HEK293 (cell line): ENCODE measurements at regions not wholly inside any gene's neighbourhood (a gene's known extent, or its start where the extent isn't known, plus 50 kb on each side); places are given as distances from the start of the nearest gene placed in this dataset.

Experiments used
- CTCF ChIA-PET: fragments of 350-600 bp; formaldehyde crosslinking; extraction: SDS; loops from one replicate; lab custom pipeline; 2021; ENCODE audit warnings: antibody characterized with exemption; lab: Yijun Ruan, JAX
- POLR2A ChIA-PET: fragments of 300-600 bp; formaldehyde crosslinking; extraction: SDS; loops from one replicate; lab custom pipeline; 2020; ENCODE audit warnings: antibody characterized with exemption, inconsistent platforms; lab: Yijun Ruan, JAX
- H3K27ac ChIP-seq: fragments of 200-500 bp; sonication (Bioruptor generic); 2 replicates; pipeline ENCODE4 v1.5.1; 2014; ENCODE audit warnings: low read depth, low read length, control low read depth, inconsistent platforms; ENCODE audit errors: extremely low read depth
- H3K36me3 ChIP-seq, 2 experiments: fragments of 200-500 bp in 1 of 2; sonication (Bioruptor generic) in 1 of 2; 1 replicate in 1 of 2; 2 replicates in 1 of 2; pipeline ENCODE4 v1.5.1; 2014 to 2017; ENCODE audit warnings: inconsistent platforms in 2 of 2, low read length in 2 of 2; ENCODE audit not compliant: control insufficient read depth in 2 of 2, insufficient read depth in 1 of 2
- H3K4me1 ChIP-seq: fragments of 200-500 bp; sonication (Bioruptor generic); 2 replicates; pipeline ENCODE4 v1.5.1; 2014; ENCODE audit warnings: mild to moderate bottlenecking, low read length, inconsistent platforms; ENCODE audit not compliant: control insufficient read depth, insufficient read depth
- H3K4me3 ChIP-seq: 2 replicates; pipeline ENCODE4 v1.5.1; 2011; ENCODE audit warnings: low read depth, mild to moderate bottlenecking, control low read depth, low read length, moderate library complexity
- H3K9me3 ChIP-seq: fragments of 200-500 bp; sonication (Bioruptor generic); 2 replicates; pipeline ENCODE4 v1.5.1; 2014; ENCODE audit warnings: low read depth, low read length, inconsistent platforms; ENCODE audit not compliant: control insufficient read depth, insufficient read depth
- BCL11A ChIP-seq: fragments of 450-650 bp; formaldehyde crosslinking; IDR thresholded peaks from 2 replicates; pipeline ENCODE4 v1.5.1; 2016; ENCODE audit warnings: low read depth, missing biosample characterization, missing genetic modification characterization
- KLF10 ChIP-seq: fragments of 450-650 bp; IDR thresholded peaks from 2 replicates; pipeline ENCODE4 v1.5.1; 2018; ENCODE audit warnings: missing biosample characterization, mild to moderate bottlenecking, missing genetic modification characterization
- SP7 ChIP-seq: fragments of 450-650 bp; formaldehyde crosslinking; IDR thresholded peaks from 2 replicates; pipeline ENCODE4 v1.5.1; 2016; ENCODE audit warnings: missing biosample characterization, missing genetic modification characterization
- YY2 ChIP-seq: fragments of 450-650 bp; formaldehyde crosslinking; IDR thresholded peaks from 2 replicates; pipeline ENCODE4 v1.5.1; 2016; ENCODE audit warnings: missing biosample characterization, missing genetic modification characterization
- ZBTB48 ChIP-seq: fragments of 450-650 bp; formaldehyde crosslinking; IDR thresholded peaks from 2 replicates; pipeline ENCODE4 v1.5.1; 2016; ENCODE audit warnings: missing biosample characterization, missing genetic modification characterization
- ZBTB8A ChIP-seq: fragments of 450-650 bp; formaldehyde crosslinking; IDR thresholded peaks from 2 replicates; pipeline ENCODE4 v1.5.1; 2016; ENCODE audit warnings: missing biosample characterization, missing genetic modification characterization
- ZNF121 ChIP-seq: fragments of 450-650 bp; formaldehyde crosslinking; IDR thresholded peaks from 2 replicates; pipeline ENCODE4 v1.5.1; 2016; ENCODE audit warnings: missing biosample characterization, missing genetic modification characterization
- ZNF132 ChIP-seq: fragments of 450-650 bp; formaldehyde crosslinking; IDR thresholded peaks from 2 replicates; pipeline ENCODE4 v1.5.1; 2017; ENCODE audit warnings: missing biosample characterization, missing genetic modification characterization, borderline replicate concordance
- ZNF133 ChIP-seq: fragments of 450-650 bp; formaldehyde crosslinking; IDR thresholded peaks from 2 replicates; pipeline ENCODE4 v1.5.1; 2016; ENCODE audit warnings: missing biosample characterization, missing genetic modification characterization
- ZNF223 ChIP-seq: fragments of 450-650 bp; formaldehyde crosslinking; IDR thresholded peaks from 2 replicates; pipeline ENCODE4 v1.5.1; 2016; ENCODE audit warnings: missing biosample characterization, missing genetic modification characterization
- ZNF274 ChIP-seq, 2 experiments: fragments of 200-500 bp in 1 of 2; fragments of 450-650 bp in 1 of 2; sonication (Bioruptor generic) in 1 of 2; formaldehyde crosslinking in 1 of 2; IDR thresholded peaks; 2 replicates each; pipeline versions ENCODE4 v1.5.1 to v1.6.1; 2014 to 2016; ENCODE audit warnings: borderline replicate concordance in 1 of 2, inconsistent platforms in 1 of 2, low read length in 1 of 2, missing biosample characterization in 1 of 2, missing genetic modification characterization in 1 of 2
- ZNF335 ChIP-seq: fragments of 450-650 bp; formaldehyde crosslinking; conservative IDR thresholded peaks from 2 replicates; pipeline ENCODE4 v1.5.1; 2016; ENCODE audit warnings: missing biosample characterization, missing genetic modification characterization
- ZNF341 ChIP-seq: fragments of 450-650 bp; formaldehyde crosslinking; IDR thresholded peaks from 2 replicates; pipeline ENCODE4; 2016; ENCODE audit warnings: low read depth, missing biosample characterization, missing genetic modification characterization
- ZNF394 ChIP-seq: fragments of 450-650 bp; formaldehyde crosslinking; IDR thresholded peaks from 2 replicates; pipeline ENCODE4 v1.5.1; 2016; ENCODE audit warnings: missing biosample characterization, missing genetic modification characterization, mild to moderate bottlenecking, moderate library complexity, borderline replicate concordance
- ZNF529 ChIP-seq: fragments of 450-650 bp; formaldehyde crosslinking; IDR thresholded peaks from 2 replicates; pipeline ENCODE4 v1.5.1; 2017; ENCODE audit warnings: missing genetic modification characterization, missing biosample characterization; ENCODE audit not compliant: insufficient replicate concordance
- ZNF549 ChIP-seq: fragments of 450-650 bp; IDR thresholded peaks from 2 replicates; pipeline ENCODE4 v1.5.1; 2018; ENCODE audit warnings: missing biosample characterization, missing genetic modification characterization, mild to moderate bottlenecking, inconsistent platforms, moderate library complexity
- ZNF571 ChIP-seq: fragments of 450-650 bp; formaldehyde crosslinking; IDR thresholded peaks from 2 replicates; pipeline ENCODE4 v1.5.0; 2017; ENCODE audit warnings: missing biosample characterization, missing genetic modification characterization
- ZNF701 ChIP-seq: fragments of 450-650 bp; formaldehyde crosslinking; IDR thresholded peaks from 2 replicates; pipeline ENCODE4 v1.5.1; 2016; ENCODE audit warnings: missing biosample characterization, missing genetic modification characterization
- ZNF777 ChIP-seq: fragments of 450-650 bp; formaldehyde crosslinking; IDR thresholded peaks from 2 replicates; pipeline ENCODE4 v1.5.1; 2017; ENCODE audit warnings: missing biosample characterization, missing genetic modification characterization, borderline replicate concordance
- ZNF837 ChIP-seq: fragments of 450-650 bp; formaldehyde crosslinking; IDR thresholded peaks from 2 replicates; pipeline ENCODE4 v1.5.1; 2016; ENCODE audit warnings: missing biosample characterization, missing genetic modification characterization
- TF ChIP-seq, protein P1 (sequence below): fragments of 450-650 bp; formaldehyde crosslinking; IDR thresholded peaks from 2 replicates; pipeline ENCODE4 v1.5.1; 2017; ENCODE audit warnings: missing biosample characterization, missing genetic modification characterization
- TF ChIP-seq, protein P2 (sequence below): fragments of 450-650 bp; formaldehyde crosslinking; IDR thresholded peaks from 2 replicates; pipeline ENCODE4 v1.5.1; 2016; ENCODE audit warnings: missing biosample characterization, missing genetic modification characterization

- Histone ChIP-seq H3K9me3 (no peaks in the 10 kb centered on the region), H3K4me1 (no peaks in the 10 kb centered on the region), H3K4me3 (no peak overlapping the region), H3K36me3 (no peaks in the 10 kb centered on the region), H3K27ac (no peak overlapping the region)
- TF ChIP-seq ZNF335 (tag by site-specific recombination): no peak
- TF ChIP-seq SP7 (tag by site-specific recombination): no peak
- TF ChIP-seq ZNF777 (tag by site-specific recombination): no peak
- TF ChIP-seq ZNF274 (IDR thresholded peaks at IDR 0.05; ENCODE audit: low read length): no peak
- TF ChIP-seq ZNF274 (tag by site-specific recombination; IDR thresholded peaks at IDR 0.05; ENCODE audit: borderline replicate concordance): no peak
- TF ChIP-seq ZNF223: no peak
- TF ChIP-seq, protein P1, sequence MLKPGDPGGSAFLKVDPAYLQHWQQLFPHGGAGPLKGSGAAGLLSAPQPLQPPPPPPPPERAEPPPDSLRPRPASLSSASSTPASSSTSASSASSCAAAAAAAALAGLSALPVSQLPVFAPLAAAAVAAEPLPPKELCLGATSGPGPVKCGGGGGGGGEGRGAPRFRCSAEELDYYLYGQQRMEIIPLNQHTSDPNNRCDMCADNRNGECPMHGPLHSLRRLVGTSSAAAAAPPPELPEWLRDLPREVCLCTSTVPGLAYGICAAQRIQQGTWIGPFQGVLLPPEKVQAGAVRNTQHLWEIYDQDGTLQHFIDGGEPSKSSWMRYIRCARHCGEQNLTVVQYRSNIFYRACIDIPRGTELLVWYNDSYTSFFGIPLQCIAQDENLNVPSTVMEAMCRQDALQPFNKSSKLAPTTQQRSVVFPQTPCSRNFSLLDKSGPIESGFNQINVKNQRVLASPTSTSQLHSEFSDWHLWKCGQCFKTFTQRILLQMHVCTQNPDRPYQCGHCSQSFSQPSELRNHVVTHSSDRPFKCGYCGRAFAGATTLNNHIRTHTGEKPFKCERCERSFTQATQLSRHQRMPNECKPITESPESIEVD (tag by site-specific recombination): no peak
- TF ChIP-seq ZNF549 (tag by site-specific recombination): no peak
- no peak for TF ChIP-seq ZBTB48 (tag by site-specific recombination)
- TF ChIP-seq ZNF132: no peak
- no peak for TF ChIP-seq BCL11A (tag by site-specific recombination)
- no peak for TF ChIP-seq ZNF121 (tag by site-specific recombination)
- TF ChIP-seq ZNF341 (tag by site-specific recombination): no peak
- TF ChIP-seq ZNF837: no peak
- TF ChIP-seq ZNF571 (tag by site-specific recombination): no peak
- ChIA-PET CTCF (interaction anchor here (0.7 kb wide), 1 partner anchor 255 kb away, joined by 3 read pairs; no protein-coding TSS in a partner anchor), POLR2A (no interaction called here)
Observed at GRCh38 chr16:51353055-51353454, 202.0 kb upstream of the SALL1 start.

- no peak overlapping the region for H3K27ac ChIP-seq
- TF ChIP-seq ZBTB8A (tag by site-specific recombination): no peak
- TF ChIP-seq, all 188 proteins: peak for 0
- H3K36me3 ChIP-seq: no peaks in the 10 kb centered on the region
- no peak overlapping the region for H3K4me3 ChIP-seq
- no peaks in the 10 kb centered on the region for H3K9me3 ChIP-seq
- no peaks in the 10 kb centered on the region for H3K4me1 ChIP-seq
- ChIA-PET CTCF (no interaction called here), POLR2A (no interaction called here)
Observed at GRCh38 chr16:51349626-51350025, 198.6 kb upstream of the SALL1 start.

GRCh38 chr16:51343411-51343810, 192.3 kb upstream of the SALL1 start:
- Histone ChIP-seq H3K9me3 (no peaks in the 10 kb centered on the region), H3K4me1 (no peaks in the 10 kb centered on the region), H3K36me3 (no peaks in the 10 kb centered on the region), H3K27ac (no peak overlapping the region), H3K4me3 (no peak overlapping the region)
- ChIA-PET CTCF (interaction anchor here (0.5 kb wide), 1 partner anchor 1190 kb away, joined by 3 read pairs; no protein-coding TSS in a partner anchor), POLR2A (no interaction called here)
- TF ChIP-seq ZNF133 (tag by site-specific recombination) (no peak), YY2 (tag by site-specific recombination) (no peak), ZNF701 (tag by site-specific recombination) (no peak), ZNF529 (tag by site-specific recombination) (no peak), ZNF394 (tag by site-specific recombination) (no peak), KLF10 (tag by site-specific recombination) (no peak)
- TF ChIP-seq, protein P2, sequence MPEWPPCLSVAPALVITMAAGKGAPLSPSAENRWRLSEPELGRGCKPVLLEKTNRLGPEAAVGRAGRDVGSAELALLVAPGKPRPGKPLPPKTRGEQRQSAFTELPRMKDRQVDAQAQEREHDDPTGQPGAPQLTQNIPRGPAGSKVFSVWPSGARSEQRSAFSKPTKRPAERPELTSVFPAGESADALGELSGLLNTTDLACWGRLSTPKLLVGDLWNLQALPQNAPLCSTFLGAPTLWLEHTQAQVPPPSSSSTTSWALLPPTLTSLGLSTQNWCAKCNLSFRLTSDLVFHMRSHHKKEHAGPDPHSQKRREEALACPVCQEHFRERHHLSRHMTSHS (tag by site-specific recombination): no peak
